ENCODE measurements at regions not wholly inside any gene's neighbourhood (a gene's known extent, or its start where the extent isn't known, plus 50 kb on each side); places are given as distances from the start of the nearest gene placed in this dataset.

- no peak for TF ChIP-seq ZC3H4 (CRISPR knock-in tag; IDR thresholded peaks at IDR 0.05; ENCODE audit: borderline replicate concordance)
- TF ChIP-seq PHF21A (IDR thresholded peaks at IDR 0.05; ENCODE audit: borderline replicate concordance, low read depth) = no peak
- TF ChIP-seq E2F8 (IDR thresholded peaks at IDR 0.05; ENCODE audit: low read depth, partially characterized antibody) = no peak
- no peak for TF ChIP-seq KLF1 (tag; IDR thresholded peaks at IDR 0.05)
- TF ChIP-seq ZNF146 (CRISPR knock-in tag; IDR thresholded peaks at IDR 0.05; ENCODE audit: unreplicated experiment) = no peak
Measured at GRCh38 chr14:94673781-94674231, 61.6 kb downstream of the SERPINA3 start (continued).
